ENCODE measurements at regions not wholly inside any gene's neighbourhood (a gene's known extent, or its start where the extent isn't known, plus 50 kb on each side); places are given as distances from the start of the nearest gene placed in this dataset.
A peak's percentile ranks its signal among the peaks of the same experiment; 100 is the strongest.
"Not testable (repeated sequence)": the region's sequence is repeated elsewhere in the genome, so short reads cannot be mapped to it uniquely, and the experiment has no call there.

DNA sequence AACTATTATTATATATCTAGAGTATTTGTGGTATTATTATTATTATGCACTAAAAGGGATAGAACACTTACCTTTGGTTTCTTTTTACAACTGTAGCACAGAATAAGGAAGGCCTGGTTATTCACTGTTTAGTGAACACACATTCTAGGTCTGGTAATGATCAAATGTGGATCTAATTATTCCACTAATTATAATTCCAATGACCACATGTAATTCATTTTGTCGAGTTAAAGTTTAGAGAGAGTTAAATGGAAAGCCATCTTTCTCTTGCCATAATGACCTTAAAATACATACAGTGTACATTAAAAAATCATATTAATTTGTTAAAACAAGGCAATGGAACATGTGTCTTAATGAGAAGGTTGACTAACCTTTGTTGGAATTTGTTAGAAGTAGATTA is 147.8 kb downstream of the SEM1 start:
- DNase-seq (ENCODE audit: low read depth), result no peak

DNA sequence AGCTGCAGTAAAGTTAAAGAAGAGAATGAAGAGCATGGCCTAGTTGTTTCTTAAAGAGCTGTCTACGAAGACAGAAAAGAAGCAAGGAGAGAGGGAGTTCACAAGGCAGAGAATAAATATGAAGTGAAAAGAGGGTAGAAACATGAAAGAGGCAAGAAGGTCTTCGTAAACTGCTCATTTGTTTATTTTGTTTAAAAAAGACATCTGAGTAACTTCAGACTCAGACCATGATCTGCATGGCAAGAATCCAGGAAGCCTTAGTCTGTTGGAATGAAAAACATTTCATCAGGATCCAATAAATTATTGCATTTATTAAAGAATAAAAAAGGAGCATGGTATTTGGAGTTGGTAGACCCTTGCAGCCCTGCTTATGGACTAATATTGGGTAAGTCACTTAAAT is 151.1 kb downstream of the SEM1 start:
- DNase-seq (ENCODE audit: low read depth), result peak; percentile 11

DNA sequence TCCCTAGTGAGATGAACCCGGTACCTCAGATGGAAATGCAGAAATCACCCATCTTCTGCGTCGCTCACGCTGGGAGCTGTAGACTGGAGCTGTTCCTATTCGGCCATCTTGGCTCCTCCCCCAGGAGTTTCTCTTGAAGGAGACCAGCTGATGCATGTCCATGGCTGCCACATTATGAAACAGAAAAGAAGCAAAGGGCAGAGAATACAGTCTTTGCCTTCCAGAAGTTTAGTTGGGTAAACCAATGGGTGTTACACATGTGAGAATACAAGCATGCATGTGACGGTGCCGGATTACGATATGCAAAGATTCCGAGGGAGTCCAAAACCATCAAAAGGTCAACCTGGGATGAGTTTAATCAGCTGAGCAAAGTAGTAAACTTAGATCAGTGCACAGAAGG is 151.6 kb downstream of the SEM1 start:
- no peak for DNase-seq (ENCODE audit: low read depth)

DNA sequence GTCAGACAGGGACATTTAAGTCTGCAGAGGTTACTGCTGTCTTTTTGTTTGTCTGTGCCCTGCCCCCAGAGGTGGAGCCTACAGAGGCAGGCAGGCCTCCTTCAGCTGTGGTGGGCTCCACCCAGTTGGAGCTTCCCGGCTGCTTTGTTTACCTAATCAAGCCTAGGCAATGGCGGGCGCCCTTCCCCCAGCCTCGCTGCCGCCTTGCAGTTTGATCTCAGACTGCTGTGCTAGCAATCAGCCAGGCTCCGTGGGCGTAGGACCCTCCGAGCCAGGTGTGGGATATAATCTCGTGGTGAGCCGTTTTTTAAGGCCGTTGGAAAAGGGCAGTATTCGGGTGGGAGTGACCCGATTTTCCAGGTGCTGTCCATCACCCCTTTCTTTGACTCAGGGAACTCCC is 152.0 kb downstream of the SEM1 start:
- not testable (repeated sequence) for DNase-seq (ENCODE audit: low read depth)

DNA sequence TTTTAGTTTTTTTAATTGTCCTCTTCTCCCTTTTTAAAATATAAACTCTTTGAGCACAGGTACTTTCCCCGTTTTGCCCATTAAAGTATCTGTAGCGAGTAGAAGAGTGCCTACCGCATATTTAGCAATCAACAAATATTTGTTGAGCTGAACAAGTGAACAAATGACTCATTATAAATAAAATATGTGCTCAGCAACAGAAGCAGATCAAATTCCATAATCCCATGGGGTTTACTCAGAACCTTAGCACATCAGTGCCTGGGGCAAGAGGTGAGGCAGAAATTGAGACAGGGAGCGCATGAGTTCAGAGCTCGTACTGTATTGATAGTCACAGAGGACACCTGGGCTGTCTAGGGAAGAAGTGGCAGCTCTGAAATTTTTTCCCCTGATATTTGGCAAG is 161.0 kb downstream of the SEM1 start:
- no peak for DNase-seq (ENCODE audit: low read depth)

DNA sequence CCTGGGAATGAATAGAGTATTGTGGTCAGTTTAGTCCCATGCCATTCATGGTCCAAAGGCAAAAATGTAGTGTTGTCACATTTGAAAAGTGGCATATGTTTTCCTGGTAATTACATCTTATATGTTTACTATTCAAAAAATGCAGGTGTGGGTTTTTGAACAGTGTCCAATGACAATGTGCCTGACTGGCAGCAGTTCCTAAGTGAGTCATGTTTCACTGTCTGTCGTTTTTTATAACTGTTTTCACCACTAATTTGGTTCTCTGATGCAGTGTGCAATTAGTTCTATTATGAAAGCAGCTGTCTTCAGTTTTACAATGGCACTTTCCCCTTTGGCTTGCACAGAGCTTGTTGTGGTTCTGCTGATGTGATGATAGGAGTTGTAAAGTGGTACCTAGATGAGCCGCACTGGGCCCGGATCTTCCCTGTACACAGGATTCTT is 162.3 kb downstream of the SEM1 start:
- no peak for DNase-seq (ENCODE audit: low read depth)

DNA sequence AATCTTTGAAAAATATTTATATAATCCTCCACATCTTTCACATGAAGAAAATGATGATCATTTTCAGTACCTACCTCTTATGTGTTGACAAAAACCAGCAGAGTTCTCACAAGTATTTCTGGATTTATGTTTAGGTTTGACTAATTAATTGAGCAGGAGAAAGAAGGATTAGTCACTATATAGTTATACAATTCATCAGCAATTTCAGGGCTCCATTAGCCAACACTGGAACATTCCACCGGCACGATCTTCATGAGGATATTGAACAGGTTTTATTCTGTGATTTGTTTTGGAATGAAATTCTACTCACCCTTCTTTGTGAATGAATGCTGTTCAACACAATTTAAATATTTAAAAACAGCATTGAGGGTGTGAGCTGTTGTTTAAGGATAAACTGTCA is 163.2 kb downstream of the SEM1 start:
- DNase-seq (ENCODE audit: low read depth), result no peak

DNA sequence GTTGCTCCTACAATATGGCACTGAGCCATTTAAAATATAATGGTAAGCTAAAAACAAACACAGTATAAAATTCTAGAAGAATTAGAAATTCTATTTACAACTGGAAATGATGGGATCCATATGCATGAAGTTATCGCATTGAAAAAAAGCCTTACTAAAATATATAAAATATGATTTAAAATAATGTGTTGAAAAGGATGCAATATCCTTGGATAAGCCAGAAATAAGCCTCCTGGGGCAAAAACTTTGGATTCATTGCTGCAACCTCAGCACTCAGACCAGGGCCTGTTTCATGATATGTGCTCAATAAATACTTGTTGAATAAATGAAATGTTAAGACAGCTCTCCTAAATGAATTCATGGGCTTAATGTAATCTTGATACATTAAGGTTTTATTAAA is 170.2 kb downstream of the SEM1 start:
- DNase-seq (ENCODE audit: low read depth), result no peak

DNA sequence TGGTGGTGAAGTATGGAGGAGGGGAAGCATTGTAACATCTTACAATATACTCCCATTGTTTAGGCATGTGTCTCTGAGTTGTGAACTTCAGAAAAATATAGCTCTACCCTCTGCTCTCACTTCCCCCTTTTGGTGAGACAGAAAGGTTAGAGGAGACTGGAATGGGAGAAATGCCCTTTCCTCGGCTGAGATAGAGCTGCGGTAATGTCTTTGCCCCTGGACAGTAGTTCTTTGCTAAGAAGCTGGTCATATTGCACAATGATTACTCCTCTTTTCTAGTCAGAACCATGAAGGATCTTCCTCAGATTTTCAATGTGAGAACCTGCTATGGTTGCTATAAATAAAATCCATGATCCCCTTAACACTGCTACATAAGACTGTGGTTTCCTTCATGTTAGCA is 171.0 kb downstream of the SEM1 start:
- DNase-seq (ENCODE audit: low read depth), result no peak

DNA sequence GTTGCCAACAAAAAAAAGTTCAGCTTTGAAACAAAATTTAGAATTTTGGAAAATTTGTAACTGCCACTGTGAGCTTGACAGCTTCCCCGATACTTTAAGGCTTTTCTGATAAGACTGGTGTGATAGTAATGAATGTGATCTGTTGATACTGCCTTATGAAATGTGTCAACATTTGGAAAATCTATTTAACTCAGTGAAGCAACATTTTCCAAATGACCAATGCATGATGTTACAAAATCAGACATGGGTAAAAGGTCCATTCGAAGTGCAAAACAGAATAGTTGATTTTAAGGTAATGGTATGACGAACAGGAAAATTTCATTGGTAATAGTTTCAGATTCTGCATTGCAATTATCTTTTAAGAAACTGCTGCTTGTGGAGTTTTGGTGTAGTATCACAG is 175.4 kb downstream of the SEM1 start:
- DNase-seq (ENCODE audit: low read depth), result no peak

DNA sequence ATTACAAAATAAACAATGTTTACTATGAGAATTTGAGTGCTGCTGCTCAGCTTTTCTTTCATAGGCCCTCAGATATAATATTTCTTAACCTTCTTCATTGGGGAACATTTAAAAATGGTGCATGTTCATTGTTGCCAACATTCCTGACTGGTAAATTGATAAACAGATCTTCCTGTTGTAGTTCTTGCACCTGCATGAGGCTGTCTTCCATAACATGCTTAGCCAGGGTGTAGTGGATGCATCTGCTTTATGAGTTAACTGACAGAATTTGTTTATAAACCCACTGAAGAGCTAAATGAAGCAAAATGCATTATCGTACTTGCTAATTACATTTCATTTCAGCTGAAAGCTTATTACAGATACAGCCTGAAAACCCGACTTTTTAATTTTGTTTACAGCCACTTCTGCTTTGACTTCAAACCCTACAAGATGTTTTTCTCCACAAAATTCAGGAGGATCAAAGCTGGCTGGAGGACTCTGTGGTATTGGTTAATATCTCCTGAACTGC is 177.2 kb downstream of the SEM1 start:
- no peak for DNase-seq (ENCODE audit: low read depth)

DNA sequence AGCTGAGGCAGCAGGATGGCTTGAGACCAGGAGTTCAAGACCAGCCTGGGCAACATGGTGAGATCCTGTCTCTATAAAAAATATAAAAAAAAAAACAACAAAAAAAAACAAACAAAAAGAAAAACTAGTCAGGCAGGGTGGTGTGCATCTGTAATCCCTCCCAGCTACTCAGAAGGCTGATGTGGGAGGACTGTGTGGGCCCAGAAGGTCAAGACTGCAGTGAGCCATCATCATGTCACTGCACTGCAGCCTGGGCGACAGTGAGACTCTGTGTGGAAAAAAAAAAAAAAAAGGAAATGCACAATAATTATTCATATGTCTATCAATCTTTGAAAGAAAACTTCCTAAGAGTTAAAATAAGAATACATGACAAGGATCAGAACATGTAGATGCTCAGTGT is 178.3 kb downstream of the SEM1 start:
- no peak for DNase-seq (ENCODE audit: low read depth)

DNA sequence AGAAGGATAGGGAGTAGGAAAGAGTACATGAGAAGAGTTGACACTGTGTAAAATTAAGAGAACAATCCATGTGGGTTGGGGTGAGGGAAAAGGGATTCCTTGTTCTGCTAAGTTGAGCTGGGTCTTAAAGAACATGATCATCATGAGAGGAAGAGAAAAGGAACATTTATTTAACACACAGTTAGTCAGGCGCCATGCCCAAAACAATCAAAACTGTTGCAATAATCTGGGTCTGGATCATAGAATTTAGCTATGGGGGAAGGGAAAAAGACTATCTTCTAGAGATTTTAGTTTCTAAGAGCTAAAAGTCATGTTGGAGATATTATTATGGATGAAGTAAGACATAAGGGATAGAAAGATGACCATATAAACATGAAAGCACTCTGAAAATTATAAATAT is 178.9 kb downstream of the SEM1 start:
- DNase-seq (ENCODE audit: low read depth), result no peak

DNA sequence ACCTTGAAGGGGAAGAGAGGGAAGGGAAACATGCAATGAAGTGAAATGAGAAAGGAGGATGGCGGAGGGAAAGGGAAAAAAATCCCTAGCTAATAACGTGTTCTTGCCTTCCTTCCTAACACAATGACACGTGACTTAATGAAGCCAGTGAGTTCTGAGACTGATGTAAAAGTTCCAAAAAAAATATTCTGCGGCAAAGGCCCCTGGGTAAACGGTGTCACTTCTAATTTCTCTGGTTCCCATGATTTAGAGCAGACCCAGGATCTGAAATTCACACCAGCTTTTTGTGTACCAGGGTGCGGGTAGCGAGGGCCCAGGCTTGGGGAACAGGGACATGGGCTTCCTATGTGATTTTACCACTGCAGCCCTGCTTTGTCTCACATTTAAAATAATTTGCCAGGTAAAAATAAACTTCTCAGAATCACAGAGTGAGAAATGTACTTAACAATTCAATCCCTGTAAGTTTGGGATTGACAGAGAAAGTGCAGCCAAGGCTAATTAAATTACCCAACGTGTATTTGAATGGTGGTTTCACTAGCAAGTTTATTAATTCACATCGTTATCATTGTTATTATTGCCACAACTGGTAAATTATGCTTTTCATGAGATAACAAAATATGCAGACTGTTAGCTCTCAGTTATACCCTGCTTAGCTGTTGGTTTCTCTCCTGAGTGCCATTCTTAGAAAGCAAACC is 182.4 kb downstream of the SEM1 start:
- no peak for DNase-seq (ENCODE audit: low read depth)

DNA sequence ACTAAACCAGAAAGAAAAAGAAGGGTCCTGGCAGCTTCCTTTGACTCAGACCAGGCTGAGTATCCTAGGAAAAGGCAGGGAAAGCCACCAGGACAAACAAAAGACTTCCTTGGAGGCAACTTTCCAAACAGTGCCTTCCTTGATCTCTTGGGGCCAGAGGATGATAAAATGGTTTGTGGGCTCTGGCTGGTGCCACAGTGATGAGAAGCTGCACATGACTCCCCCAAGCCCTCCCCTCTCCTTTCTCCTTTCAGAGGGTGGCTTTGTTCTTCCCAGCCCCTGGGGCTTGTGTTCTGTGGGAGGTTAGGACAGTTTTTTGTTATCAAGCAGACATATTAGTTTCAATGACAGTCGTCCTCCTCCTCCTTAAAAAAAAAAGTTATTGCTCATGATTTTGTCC is 183.2 kb downstream of the SEM1 start:
- DNase-seq (ENCODE audit: low read depth), result no peak

DNA sequence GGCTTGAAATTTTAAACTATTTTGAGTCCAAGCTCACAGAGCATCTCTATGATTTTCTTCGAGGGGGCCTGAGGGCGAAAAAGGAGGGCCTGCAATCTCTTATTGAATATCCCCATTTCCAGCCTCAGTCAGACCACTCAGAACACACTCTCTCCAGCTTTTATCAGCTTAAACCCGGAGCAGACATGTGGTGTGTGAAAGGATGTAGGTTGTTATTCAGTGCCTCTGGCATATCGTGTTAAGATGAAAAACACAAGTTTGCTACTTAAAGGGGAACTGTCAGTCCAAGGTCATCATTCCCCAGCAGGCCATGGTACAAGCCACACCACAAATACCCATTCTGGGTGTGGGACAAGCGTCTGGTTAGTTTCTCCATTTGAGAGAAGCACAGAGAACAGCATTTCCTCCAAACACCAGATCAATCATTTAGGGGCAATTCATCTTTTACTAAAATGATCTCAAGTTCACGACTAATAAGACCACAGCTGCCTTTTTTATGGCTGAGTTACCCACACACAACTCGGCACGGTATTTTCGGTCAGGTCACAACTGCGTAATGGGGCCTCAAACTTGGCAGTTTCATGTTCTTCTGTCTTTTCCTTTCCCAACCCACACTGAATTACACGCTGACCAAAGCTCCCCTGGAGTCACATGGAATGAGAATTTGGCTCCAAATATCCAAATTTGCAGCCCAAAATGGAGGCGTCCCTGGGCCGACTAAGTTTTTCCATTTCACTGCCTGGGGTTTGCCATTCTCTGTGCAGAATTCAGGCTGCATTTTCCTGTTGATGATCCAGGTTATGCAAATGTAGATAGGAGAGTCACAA is 188.4 kb downstream of the SEM1 start:
- DNase-seq (ENCODE audit: low read depth), result peak; percentile 31

DNA sequence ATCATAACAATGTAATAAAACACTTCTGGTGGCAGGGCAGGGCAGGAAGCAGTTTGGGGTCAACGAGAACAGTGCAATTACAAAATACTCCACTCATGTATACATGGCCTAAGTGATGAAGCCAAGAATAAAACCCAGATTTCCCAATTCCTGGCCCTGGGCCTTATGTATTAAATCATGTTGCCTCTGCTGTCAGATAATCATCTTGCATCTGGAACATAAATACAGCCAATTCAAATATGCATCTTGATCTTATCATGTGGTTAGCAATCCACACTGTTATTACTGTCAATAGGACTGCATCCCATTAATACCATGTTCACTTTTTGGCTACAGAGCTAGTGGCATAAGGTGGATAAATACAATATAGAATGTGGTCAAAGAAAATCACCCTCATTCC is 186.5 kb upstream of the SLC25A13 start:
- no peak for DNase-seq (ENCODE audit: low read depth)

DNA sequence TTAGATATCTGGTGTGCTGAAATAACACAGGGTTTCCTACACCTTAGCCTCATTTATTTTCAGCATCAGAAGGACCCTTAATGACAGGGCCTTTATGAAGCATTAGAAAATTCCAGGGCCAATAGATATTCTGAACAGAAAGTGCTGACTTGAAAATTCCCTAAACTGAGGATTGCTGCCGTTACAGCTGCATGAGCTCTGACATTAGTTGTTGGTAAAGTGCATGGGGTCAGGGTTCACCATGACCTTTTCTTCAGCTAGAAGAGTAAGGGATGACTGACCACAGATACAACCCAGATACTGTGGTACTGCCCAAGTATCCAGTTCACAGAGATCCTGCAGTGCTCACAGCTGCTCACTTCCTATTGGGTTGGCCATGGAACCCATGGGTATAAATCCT is 181.7 kb upstream of the SLC25A13 start:
- DNase-seq (ENCODE audit: low read depth), result no peak

DNA sequence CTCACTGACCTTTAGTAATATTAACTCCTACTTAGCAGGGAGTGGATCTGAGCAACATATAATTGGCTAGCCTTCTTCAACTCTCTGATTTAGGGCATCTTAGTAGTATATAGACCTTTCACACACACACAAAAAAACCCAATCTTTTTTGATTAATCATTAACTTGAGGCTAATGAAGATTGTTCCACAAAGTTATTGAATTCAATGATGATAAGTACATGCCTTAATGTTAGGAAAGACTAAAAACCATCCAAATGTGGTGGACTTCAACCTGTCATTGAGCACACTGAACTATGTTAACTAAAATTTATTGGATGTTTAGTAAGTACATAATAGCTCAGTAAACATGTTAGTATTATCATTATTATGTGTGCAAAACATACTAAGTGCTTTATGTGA is 179.4 kb upstream of the SLC25A13 start:
- no peak for DNase-seq (ENCODE audit: low read depth)

DNA sequence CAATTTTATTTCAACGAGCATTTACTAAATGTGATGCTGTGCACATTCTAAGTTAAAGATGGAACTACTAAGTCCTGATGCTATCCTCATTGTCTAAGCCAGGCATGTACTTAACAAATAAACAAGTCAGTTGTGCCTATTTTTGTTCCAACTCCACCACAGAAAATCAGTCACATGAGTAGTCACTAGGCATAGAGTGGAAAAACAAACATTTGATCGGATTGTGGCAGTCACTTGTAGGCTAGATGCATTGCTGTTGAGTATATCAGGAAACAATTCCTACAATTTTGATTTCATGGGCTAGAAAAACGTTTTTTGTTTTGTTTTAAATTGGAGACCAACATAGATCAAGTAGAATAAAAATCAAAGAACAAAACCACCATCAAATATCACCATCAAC is 177.6 kb upstream of the SLC25A13 start:
- no peak for DNase-seq (ENCODE audit: low read depth)

DNA sequence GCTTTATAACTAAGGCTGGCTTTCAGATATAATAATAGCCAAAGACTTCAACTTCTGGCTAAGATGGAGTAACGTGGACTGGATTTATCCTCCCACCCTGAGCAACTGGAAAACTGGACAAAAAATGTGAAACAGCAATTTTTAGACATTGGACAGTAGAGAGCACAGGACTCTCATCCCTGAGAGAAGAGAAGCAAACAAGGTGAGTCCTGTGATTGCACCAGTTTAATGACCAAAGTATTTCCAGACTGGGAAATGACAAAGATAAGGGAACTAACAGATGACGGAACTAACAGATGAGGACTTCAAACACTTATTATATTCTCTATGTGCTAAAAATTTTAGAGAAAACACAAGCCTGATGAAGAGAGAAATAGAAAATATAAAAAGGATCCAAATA is 175.7 kb upstream of the SLC25A13 start:
- DNase-seq (ENCODE audit: low read depth), result no peak

DNA sequence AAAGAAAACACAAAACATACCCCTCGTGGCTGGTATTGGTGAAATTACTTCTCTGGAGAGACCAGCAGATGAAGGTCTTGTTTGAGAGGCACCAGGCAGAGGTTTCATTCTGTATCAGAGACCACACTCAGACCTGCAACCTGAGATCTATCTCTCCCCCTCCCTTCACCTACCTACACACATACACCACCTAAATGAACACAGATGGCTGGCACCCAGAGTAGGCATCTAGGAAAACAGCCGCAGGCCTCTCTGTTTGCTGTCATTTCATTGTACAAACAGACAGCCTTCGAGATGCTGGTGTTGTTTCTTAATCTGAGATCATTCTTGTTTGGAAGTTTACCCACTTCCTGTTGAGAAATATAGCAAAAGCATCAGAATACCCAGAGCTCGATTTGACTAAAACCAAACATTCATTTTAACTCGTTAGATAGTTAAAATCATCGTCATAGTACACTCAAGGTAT is 173.9 kb upstream of the SLC25A13 start:
- no peak for DNase-seq (ENCODE audit: low read depth)

DNA sequence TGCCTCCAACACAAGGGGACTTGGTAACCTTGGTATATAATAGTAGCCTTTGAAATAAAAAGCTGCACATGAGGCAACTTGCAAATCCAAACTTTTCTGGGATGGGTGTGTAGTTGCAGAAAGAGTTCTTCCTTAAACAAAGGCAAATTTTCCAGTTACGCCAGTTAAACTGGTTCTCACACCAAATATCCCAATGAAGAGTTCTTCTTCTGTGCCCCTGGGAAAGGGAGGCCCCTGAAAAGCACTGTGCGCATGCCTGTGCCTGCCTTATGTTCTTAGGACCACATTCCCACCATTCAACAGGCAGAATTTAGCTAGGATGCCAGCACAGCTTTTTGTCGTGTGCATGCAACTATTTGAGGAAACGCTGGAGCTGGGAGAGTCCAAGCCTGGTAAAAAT is 164.8 kb upstream of the SLC25A13 start:
- no peak for DNase-seq (ENCODE audit: low read depth)

All from stromal cell of bone marrow (primary cell).